ENCODE measurements at regions not wholly inside any gene's neighbourhood (a gene's known extent, or its start where the extent isn't known, plus 50 kb on each side); places are given as distances from the start of the nearest gene placed in this dataset.

DNA sequence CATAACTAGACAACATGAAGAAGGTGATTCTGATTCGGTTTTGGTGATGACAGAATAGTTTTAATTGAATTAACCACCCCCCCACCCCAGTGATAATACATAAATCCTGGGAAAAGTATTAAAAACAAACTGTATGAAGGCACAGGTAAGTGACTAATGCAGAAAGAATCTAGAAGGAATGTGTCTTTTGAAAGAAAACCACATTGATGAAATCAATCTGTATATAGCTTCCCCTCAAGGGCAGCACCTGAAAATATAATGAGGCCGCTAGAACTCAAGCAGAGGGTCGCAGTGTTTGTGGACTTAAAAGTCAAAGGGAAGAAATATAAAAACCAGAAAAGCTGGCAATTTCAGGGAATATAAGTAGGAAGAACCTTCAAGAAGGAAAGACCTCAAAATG is 580.5 kb upstream of the CHORDC1 start:
- Histone ChIP-seq H2BK15ac (ENCODE audit: low read depth, poor library complexity, severe bottlenecking) (no peak overlapping the region), H3K4me1 (ENCODE audit: control insufficient read depth, insufficient read depth, low read depth, low read length) (peaks cover 1% of the 10 kb centered on the region), H2BK120ac (ENCODE audit: low read depth, low read length) (no peak overlapping the region), H3K18ac (ENCODE audit: low read depth in 1 of 2, low read length in 2 of 2) (no peak overlapping the region), H4K91ac (ENCODE audit: low read length) (no peak overlapping the region), H2BK5ac (ENCODE audit: low read depth, low read length, poor library complexity, severe bottlenecking) (no peak overlapping the region), H3K14ac (ENCODE audit: low read length in 2 of 2) (no peak overlapping the region), H3K27me3 (ENCODE audit: control insufficient read depth in 1 of 2, insufficient read depth in 1 of 2, low read length in 2 of 2) (no peaks in the 10 kb centered on the region), H3K27ac (ENCODE audit: low read length, poor library complexity, severe bottlenecking) (no peak overlapping the region), H3K9me3 (ENCODE audit: control insufficient read depth, low read length) (no peaks in the 10 kb centered on the region), H3K4me3 (ENCODE audit: insufficient read depth in 1 of 2, low read depth in 1 of 2, low read length in 2 of 2) (no peak overlapping the region), H3K36me3 (ENCODE audit: control insufficient read depth in 1 of 2, insufficient read depth in 2 of 2, low read depth in 1 of 2, low read length in 2 of 2) (no peaks in the 10 kb centered on the region), H2AFZ (ENCODE audit: low read depth, low read length) (no peak overlapping the region), H2BK12ac (ENCODE audit: low read length in 2 of 2) (no peak overlapping the region), H3K4ac (ENCODE audit: low read depth in 1 of 2, low read length in 2 of 2) (no peak overlapping the region), H3K23ac (ENCODE audit: low read length in 2 of 2) (no peak overlapping the region), H3K79me1 (replicated peaks; ENCODE audit: low read length, poor library complexity, severe bottlenecking) (no peaks in the 10 kb centered on the region), H3K4me2 (ENCODE audit: low read length, poor library complexity, severe bottlenecking) (no peak overlapping the region), H3K9ac (ENCODE audit: low read length) (no peak overlapping the region), H4K8ac (ENCODE audit: low read length) (no peak overlapping the region), H2AK5ac (ENCODE audit: low read length, severe bottlenecking) (no peak overlapping the region)
- 66% methylated on average over 2 of the region's 3 CpGs for WGBS
- no peak for DNase-seq

DNA sequence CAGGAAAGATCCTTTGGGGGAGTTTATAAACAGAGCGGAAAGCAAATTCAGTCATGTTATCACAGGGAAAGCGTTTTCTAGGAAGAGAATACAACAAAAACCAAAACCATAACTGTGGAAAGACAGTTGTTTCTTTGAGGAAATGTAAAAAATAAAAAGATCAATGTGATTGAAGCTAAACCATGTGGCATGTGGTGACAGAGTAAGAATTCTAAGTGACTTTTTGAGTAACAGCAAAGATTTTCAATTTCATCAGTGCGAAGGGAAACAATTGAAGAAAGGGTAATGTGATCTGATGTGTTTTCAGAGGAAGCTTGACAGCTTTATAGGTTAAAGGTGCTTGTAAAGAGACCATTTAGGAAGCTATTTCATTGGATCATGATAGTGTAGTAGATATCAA is 575.9 kb upstream of the CHORDC1 start:
- Histone ChIP-seq H2BK120ac (ENCODE audit: low read depth, low read length) (no peak overlapping the region), H2BK5ac (ENCODE audit: low read depth, low read length, poor library complexity, severe bottlenecking) (no peak overlapping the region), H3K23ac (ENCODE audit: low read length in 2 of 2) (no peak overlapping the region), H2AK5ac (ENCODE audit: low read length, severe bottlenecking) (no peak overlapping the region), H3K9me3 (ENCODE audit: control insufficient read depth, low read length) (no peaks in the 10 kb centered on the region), H3K79me1 (replicated peaks; ENCODE audit: low read length, poor library complexity, severe bottlenecking) (no peaks in the 10 kb centered on the region), H3K27ac (ENCODE audit: low read length, poor library complexity, severe bottlenecking) (no peak overlapping the region), H3K27me3 (ENCODE audit: control insufficient read depth in 1 of 2, insufficient read depth in 1 of 2, low read length in 2 of 2) (no peaks in the 10 kb centered on the region), H4K91ac (ENCODE audit: low read length) (no peak overlapping the region), H3K4ac (ENCODE audit: low read depth in 1 of 2, low read length in 2 of 2) (no peak overlapping the region), H3K9ac (ENCODE audit: low read length) (no peak overlapping the region), H2BK15ac (ENCODE audit: low read depth, poor library complexity, severe bottlenecking) (no peak overlapping the region), H4K8ac (ENCODE audit: low read length) (no peak overlapping the region), H3K36me3 (ENCODE audit: control insufficient read depth in 1 of 2, insufficient read depth in 2 of 2, low read depth in 1 of 2, low read length in 2 of 2) (no peaks in the 10 kb centered on the region), H3K4me1 (ENCODE audit: control insufficient read depth, insufficient read depth, low read depth, low read length) (no peaks in the 10 kb centered on the region), H2AFZ (ENCODE audit: low read depth, low read length) (no peak overlapping the region), H3K14ac (ENCODE audit: low read length in 2 of 2) (no peak overlapping the region), H3K4me2 (ENCODE audit: low read length, poor library complexity, severe bottlenecking) (no peak overlapping the region), H3K18ac (ENCODE audit: low read depth in 1 of 2, low read length in 2 of 2) (no peak overlapping the region), H3K4me3 (ENCODE audit: insufficient read depth in 1 of 2, low read depth in 1 of 2, low read length in 2 of 2) (no peak overlapping the region), H2BK12ac (ENCODE audit: low read length in 2 of 2) (no peak overlapping the region)
- WGBS = 90% methylated on average over 3 of the region's 3 CpGs
- no peak for DNase-seq

DNA sequence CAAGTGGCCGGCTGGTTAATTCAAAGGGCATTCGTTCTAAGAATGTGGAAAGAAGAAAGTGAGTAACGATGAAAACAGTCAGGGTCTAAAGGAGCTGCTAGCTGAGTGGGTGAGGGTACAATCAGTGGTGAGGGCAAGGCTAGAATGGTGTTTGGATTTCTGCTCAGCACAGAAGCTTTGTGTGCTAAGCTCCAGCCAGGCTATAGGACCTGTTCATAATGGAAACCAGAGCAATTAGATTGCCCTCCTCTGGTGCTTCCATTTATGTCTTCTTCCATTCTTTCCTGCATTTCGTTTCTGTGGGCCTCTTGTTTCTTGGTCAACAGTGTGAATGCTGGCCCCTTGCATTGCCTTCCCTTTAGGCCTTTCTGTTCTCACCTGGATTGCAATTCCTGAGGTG is 572.9 kb upstream of the CHORDC1 start:
- H3K18ac ChIP-seq (ENCODE audit: low read depth in 1 of 2, low read length in 2 of 2) = no peak overlapping the region
- H3K4me1 ChIP-seq (ENCODE audit: control insufficient read depth, insufficient read depth, low read depth, low read length) = no peaks in the 10 kb centered on the region
- no peak overlapping the region for H3K23ac ChIP-seq (ENCODE audit: low read length in 2 of 2)

GRCh38 chr11:90788961-90789360 is 566.1 kb upstream of the CHORDC1 start:
- no peak overlapping the region for H2BK5ac ChIP-seq (ENCODE audit: low read depth, low read length, poor library complexity, severe bottlenecking)
- H3K14ac ChIP-seq (ENCODE audit: low read length in 2 of 2) = no peak overlapping the region
- no peak overlapping the region for H2AFZ ChIP-seq (ENCODE audit: low read depth, low read length)
- H3K4ac ChIP-seq (ENCODE audit: low read depth in 1 of 2, low read length in 2 of 2) = no peak overlapping the region
- no peaks in the 10 kb centered on the region for H3K36me3 ChIP-seq (ENCODE audit: control insufficient read depth in 1 of 2, insufficient read depth in 2 of 2, low read depth in 1 of 2, low read length in 2 of 2)
- peaks cover 30% of the 10 kb centered on the region for H3K9me3 ChIP-seq (ENCODE audit: control insufficient read depth, low read length)
- no peaks in the 10 kb centered on the region for H3K4me1 ChIP-seq (ENCODE audit: control insufficient read depth, insufficient read depth, low read depth, low read length)
- H3K18ac ChIP-seq (ENCODE audit: low read depth in 1 of 2, low read length in 2 of 2) = no peak overlapping the region
- no peak overlapping the region for H3K4me3 ChIP-seq (ENCODE audit: insufficient read depth in 1 of 2, low read depth in 1 of 2, low read length in 2 of 2)
- H2AK5ac ChIP-seq (ENCODE audit: low read length, severe bottlenecking) = no peak overlapping the region
- H4K91ac ChIP-seq (ENCODE audit: low read length) = no peak overlapping the region
- no peak overlapping the region for H3K9ac ChIP-seq (ENCODE audit: low read length)
- no peak overlapping the region for H3K4me2 ChIP-seq (ENCODE audit: low read length, poor library complexity, severe bottlenecking)
- no peaks in the 10 kb centered on the region for H3K27me3 ChIP-seq (ENCODE audit: control insufficient read depth in 1 of 2, insufficient read depth in 1 of 2, low read length in 2 of 2)
- no peak overlapping the region for H3K23ac ChIP-seq (ENCODE audit: low read length in 2 of 2)
- 92% methylated on average over 2 of the region's 3 CpGs for WGBS
- DNase-seq = no peak
- H2BK12ac ChIP-seq (ENCODE audit: low read length in 2 of 2) = no peak overlapping the region
- no peak overlapping the region for H2BK120ac ChIP-seq (ENCODE audit: low read depth, low read length)
- no peaks in the 10 kb centered on the region for H3K79me1 ChIP-seq (replicated peaks; ENCODE audit: low read length, poor library complexity, severe bottlenecking)
- no peak overlapping the region for H3K27ac ChIP-seq (ENCODE audit: low read length, poor library complexity, severe bottlenecking)
- H4K8ac ChIP-seq (ENCODE audit: low read length) = no peak overlapping the region
- H2BK15ac ChIP-seq (ENCODE audit: low read depth, poor library complexity, severe bottlenecking) = no peak overlapping the region

More for the DNA sequence above, 572.9 kb upstream of the CHORDC1 start:
- no peak for DNase-seq
- no peak overlapping the region for H2BK5ac ChIP-seq (ENCODE audit: low read depth, low read length, poor library complexity, severe bottlenecking)
- no peak overlapping the region for H2AFZ ChIP-seq (ENCODE audit: low read depth, low read length)
- H3K4me3 ChIP-seq (ENCODE audit: insufficient read depth in 1 of 2, low read depth in 1 of 2, low read length in 2 of 2) = no peak overlapping the region
- H2BK120ac ChIP-seq (ENCODE audit: low read depth, low read length) = no peak overlapping the region
- H3K9me3 ChIP-seq (ENCODE audit: control insufficient read depth, low read length) = peaks cover 6% of the 10 kb centered on the region
- no peak overlapping the region for H3K14ac ChIP-seq (ENCODE audit: low read length in 2 of 2)
- no peak overlapping the region for H2BK15ac ChIP-seq (ENCODE audit: low read depth, poor library complexity, severe bottlenecking)
- no peaks in the 10 kb centered on the region for H3K79me1 ChIP-seq (replicated peaks; ENCODE audit: low read length, poor library complexity, severe bottlenecking)
- no peak overlapping the region for H2AK5ac ChIP-seq (ENCODE audit: low read length, severe bottlenecking)
- no peak overlapping the region for H4K91ac ChIP-seq (ENCODE audit: low read length)
- H3K27me3 ChIP-seq (ENCODE audit: control insufficient read depth in 1 of 2, insufficient read depth in 1 of 2, low read length in 2 of 2) = no peaks in the 10 kb centered on the region
- WGBS = 68% methylated on average over 4 of the region's 4 CpGs
- H3K36me3 ChIP-seq (ENCODE audit: control insufficient read depth in 1 of 2, insufficient read depth in 2 of 2, low read depth in 1 of 2, low read length in 2 of 2) = no peaks in the 10 kb centered on the region
- H2BK12ac ChIP-seq (ENCODE audit: low read length in 2 of 2) = no peak overlapping the region
- no peak overlapping the region for H3K9ac ChIP-seq (ENCODE audit: low read length)
- no peak overlapping the region for H3K4ac ChIP-seq (ENCODE audit: low read depth in 1 of 2, low read length in 2 of 2)
- no peak overlapping the region for H3K27ac ChIP-seq (ENCODE audit: low read length, poor library complexity, severe bottlenecking)
- no peak overlapping the region for H3K4me2 ChIP-seq (ENCODE audit: low read length, poor library complexity, severe bottlenecking)
- H4K8ac ChIP-seq (ENCODE audit: low read length) = no peak overlapping the region

All from mesenchymal stem cell (in vitro differentiated cells and primary cell).